Adipose tissue (tissue), 3 donors: ENCODE measurements at regions not wholly inside any gene's neighbourhood (a gene's known extent, or its start where the extent isn't known, plus 50 kb on each side); places are given as distances from the start of the nearest gene placed in this dataset.
"Not testable (repeated sequence)": the region's sequence is repeated elsewhere in the genome, so short reads cannot be mapped to it uniquely, and the experiment has no call there.

Source experiments
- H3K27ac ChIP-seq: one replicate; pipeline ENCODE4 v1.5.1; 2013; ENCODE audit warnings: low read depth, low read length
- WGBS, 3 donors: extraction: QIAGEN DNeasy Blood & Tissue Kit; methylation state at CpG; one replicate each; pipeline ENCODE4 v1.1.7; 2013; 5-methylcytosine and 5-hydroxymethylcytosine counted together
- donor health status: healthy with polysubstance abuse.
- donor health status: Bipolar disorder and iron deficiency.
- donor health status: healthy.

DNA sequence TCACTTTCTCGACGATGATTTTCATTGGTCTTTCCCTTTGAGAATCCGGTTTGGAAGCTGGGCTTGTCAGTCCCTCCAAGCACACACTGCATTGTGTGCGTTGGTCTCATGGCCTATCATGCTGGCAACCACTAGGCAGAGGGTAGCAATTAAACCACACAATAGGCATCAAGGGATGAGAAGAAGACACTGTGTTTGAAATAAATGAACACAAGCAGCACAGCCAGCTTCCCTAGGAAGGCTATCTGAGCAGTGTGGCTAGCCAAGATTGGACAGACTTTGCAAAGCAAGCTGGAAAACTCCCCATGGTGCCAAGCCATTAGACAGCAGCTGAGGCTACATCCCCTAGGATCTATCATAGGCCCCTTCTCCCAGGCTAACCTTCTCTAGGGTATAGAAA lies 288.7 kb downstream of the NUF2 start:
- no peak overlapping the region for H3K27ac ChIP-seq
- whole genome bisulfite sequencing, 3 donors, result 84 to 95% (median 90%) methylated on average over 4 of the region's 4 CpGs

GRCh38 chr1:163614361-163614760 lies 292.6 kb downstream of the NUF2 start:
- WGBS, 3 donors, result 41 to 51% (median 47%) methylated on average over 2 of the region's 2 CpGs
- H3K27ac ChIP-seq, result no peak overlapping the region

DNA sequence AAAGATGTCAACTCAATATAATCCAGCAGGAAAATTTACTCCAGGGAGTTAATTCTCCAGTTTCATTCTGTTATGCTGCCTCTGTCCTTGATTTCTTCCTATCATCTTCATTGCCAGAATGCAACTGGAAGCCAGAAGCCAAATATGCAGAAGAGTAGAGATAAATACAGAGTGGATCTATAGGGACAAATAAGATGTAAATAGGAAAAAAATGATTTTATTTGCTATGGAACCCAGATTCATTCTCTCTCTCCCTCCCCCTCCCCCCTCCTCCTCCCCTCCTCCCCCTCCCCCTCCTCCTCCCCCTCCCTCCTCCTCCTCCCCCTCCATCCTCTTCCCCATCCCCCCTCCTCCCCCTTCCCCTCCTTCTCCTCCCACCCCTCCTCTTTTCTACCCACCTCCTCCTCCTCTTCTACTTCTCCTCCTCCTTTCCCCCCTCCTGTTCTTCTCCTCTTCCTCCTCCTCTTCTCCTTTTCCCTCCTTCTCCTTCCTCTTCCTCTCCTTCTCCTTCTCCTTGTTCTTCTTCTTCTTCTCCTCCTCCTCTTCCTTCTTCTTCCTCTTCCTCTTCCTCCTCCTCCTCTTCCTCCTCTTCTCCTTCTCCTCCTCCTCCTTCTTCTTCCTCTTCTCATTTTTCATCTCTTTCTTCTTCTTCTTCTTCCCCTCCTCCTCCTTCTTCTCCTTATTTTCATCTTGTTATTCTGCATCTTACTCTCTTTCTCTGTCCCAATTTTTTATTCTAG lies 306.4 kb downstream of the NUF2 start:
- H3K27ac ChIP-seq, result no peak overlapping the region

GRCh38 chr1:163632269-163632668 lies 310.5 kb downstream of the NUF2 start:
- 87 to 91% (median 90%) methylated on average over 3 of the region's 3 CpGs for WGBS, 3 donors
- no peak overlapping the region for H3K27ac ChIP-seq

DNA sequence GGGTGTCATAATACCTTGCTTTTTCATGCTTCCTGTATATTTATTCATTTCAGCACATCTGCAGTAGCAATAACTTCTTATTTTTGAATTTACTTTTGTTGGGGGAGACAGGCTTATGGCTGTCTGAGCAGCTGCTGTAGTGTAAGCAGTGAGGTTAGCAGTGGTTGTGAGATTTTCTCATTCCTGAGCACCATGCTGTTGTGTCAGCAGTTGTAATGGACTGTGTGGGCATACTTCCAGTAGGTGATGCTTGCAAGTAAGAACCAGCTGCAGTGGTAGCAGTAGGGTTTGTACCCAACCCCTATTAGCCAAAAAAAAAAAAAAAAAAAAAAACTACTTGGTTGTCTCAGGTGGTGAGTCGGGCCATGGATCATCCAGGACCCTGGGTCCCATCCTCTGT lies 311.6 kb downstream of the NUF2 start:
- WGBS, 3 donors, result 93 to 100% (median 100%) methylated on average over 1 of the region's 1 CpG
- H3K27ac ChIP-seq, result no peak overlapping the region

DNA sequence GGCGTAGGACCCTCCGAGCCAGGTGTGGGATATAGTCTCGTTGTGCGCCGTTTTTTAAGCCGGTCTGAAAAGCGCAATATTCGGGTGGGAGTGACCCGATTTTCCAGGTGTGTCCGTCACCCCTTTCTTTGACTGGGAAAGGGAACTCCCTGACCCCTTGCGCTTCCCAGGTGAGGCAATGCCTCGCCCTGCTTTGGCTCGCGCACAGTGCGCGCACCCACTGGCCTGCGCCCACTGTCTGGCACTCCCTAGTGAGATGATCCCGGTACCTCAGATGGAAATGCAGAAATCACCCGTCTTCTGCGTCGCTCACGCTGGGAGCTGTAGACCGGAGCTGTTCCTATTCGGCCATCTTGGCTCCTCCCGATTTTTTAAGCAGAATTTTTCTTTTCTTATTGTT lies 323.9 kb downstream of the NUF2 start:
- not testable (repeated sequence) for H3K27ac ChIP-seq
- WGBS, 3 donors, result 93 to 96% (median 93%) methylated on average over 22 to 25 of the region's 25 CpGs

GRCh38 chr1:163650624-163651023 lies 328.9 kb downstream of the NUF2 start:
- 56 to 75% (median 68%) methylated on average over 4 of the region's 4 CpGs for WGBS, 3 donors
- no peak overlapping the region for H3K27ac ChIP-seq

DNA sequence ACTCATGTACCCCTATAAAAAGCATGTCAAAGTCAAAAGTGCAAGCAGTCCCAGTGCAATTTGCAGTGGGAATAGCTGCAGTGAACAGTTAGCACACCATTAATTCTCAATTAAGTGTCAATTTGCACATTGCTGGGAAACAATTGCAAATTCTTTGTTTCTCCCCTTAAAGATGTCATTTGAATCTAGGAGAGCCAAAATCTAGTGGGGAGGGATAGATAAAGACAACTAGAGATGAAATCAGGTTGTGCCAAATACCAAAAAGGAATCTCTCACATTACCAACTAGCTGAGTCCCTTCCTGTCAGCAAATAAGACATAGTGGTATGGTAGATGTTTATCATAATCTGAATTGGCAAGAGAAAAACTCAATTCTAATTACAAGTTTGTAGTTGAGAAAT lies 330.7 kb downstream of the NUF2 start:
- H3K27ac ChIP-seq, result no peak overlapping the region

DNA sequence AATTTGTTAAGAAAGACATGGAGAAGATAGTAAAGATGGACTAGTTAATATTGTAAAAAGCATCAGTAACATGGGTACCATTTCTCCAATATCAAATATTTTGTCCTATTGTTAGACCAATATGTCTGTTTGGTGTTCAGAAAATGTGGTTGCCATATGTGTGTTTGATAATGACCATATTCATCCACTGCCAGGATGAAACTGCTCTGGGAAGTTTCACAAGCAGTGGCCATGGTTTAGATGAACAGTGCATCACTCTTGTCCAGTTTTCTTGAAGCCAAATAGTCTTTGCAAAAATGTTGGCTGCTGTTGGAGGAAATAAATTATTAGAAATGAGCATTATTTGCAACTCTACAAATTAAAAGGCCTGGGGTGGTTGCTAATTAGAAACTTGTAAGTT lies 333.8 kb downstream of the NUF2 start:
- H3K27ac ChIP-seq, result no peak overlapping the region

DNA sequence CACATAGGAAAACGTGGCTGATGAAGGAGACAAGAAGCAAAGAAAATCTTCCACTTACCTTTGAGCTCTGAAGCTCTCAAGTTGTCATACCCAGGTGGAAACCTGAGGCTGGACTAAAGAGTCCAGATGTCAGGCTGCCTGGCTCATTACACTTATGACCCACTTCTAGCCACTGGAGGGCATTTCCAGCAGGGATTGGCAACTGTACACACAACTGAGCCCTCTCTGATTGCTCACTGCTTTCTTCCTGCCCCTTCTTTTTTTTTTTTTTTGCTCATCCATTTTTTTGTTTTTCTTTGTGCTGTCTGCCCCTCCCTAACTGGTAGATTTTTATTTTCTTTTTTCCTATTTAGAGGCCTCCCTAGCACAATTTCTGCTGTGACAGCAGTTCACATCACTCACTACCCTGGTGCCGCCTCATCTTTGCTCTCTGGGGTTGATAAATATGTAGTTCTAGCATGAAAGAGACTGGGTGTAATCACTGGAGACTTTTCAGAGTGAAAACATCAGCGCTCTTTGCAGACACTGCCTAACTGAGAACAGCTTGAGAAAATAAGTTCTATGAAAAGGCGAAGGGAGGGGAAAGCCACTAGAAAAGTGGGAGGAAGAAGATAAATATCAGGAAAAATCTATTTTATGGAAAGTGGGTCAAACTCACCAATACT lies 334.5 kb downstream of the NUF2 start:
- no peak overlapping the region for H3K27ac ChIP-seq

DNA sequence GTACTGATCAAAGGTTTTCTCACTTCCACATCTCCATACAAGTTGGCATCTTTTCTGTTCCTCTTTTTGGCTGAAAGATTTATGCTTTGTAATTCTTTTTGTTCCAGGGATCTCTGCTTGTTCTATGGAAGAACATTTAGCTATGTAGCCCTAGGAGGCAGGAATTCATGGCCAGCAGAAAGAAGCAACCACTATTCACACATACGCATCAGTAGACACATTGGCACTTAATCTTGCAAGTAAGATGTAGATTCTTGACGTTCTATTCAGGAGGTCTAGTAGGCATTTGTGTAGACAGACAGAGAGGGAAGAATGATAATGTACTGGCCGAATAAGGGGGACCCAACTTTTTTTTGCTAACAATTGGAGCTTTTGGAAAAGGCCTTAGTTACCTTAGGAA lies 336.0 kb downstream of the NUF2 start:
- 56 to 86% (median 75%) methylated on average over 3 of the region's 3 CpGs for WGBS, 3 donors
- no peak overlapping the region for H3K27ac ChIP-seq

More for the DNA sequence above, 334.5 kb downstream of the NUF2 start:
- WGBS, 3 donors, result 39 to 55% (median 52%) methylated on average over 4 of the region's 4 CpGs

GRCh38 chr1:163661391-163661790 lies 339.6 kb downstream of the NUF2 start:
- H3K27ac ChIP-seq, result no peak overlapping the region
- WGBS, 3 donors, result 75 to 88% (median 87%) methylated on average over 8 of the region's 8 CpGs

DNA sequence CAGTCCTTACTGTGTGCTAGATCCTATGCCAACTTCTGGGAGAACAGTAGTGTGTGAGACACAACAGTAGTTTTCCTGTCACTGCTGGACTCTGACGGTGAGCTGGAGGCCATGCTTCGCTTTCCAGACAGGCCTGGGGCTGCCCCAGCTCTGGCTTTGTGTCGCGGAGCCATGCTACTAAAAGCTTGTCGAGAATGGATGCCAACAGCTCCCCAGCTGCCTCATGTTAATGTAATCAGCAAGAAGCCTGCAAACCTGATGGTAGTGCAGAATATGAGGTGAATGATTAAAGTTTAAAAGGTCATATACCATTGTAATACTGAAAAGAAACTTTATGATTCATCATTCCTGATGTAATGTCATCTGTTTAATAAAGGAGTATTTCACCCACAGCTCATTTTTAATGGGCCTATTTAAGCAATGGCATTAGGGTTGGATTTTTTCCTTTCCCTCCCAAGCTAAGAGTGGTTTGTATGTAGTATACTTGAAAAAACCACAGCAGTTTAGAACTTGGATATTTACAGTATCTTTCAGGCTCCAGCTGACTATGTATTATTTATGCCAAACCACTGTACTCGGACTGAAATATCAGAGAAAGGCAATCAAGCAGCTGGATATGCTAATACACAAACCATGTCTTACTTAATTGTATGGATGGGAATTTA lies 343.0 kb downstream of the NUF2 start:
- 58 to 82% (median 67%) methylated on average over 6 of the region's 6 CpGs for WGBS, 3 donors
- H3K27ac ChIP-seq, result no peak overlapping the region

- WGBS, 3 donors, result 71 to 86% (median 77%) methylated on average over 2 of the region's 2 CpGs
- H3K27ac ChIP-seq, result no peak overlapping the region
Observed at GRCh38 chr1:163668472-163668871, 346.7 kb downstream of the NUF2 start.

DNA sequence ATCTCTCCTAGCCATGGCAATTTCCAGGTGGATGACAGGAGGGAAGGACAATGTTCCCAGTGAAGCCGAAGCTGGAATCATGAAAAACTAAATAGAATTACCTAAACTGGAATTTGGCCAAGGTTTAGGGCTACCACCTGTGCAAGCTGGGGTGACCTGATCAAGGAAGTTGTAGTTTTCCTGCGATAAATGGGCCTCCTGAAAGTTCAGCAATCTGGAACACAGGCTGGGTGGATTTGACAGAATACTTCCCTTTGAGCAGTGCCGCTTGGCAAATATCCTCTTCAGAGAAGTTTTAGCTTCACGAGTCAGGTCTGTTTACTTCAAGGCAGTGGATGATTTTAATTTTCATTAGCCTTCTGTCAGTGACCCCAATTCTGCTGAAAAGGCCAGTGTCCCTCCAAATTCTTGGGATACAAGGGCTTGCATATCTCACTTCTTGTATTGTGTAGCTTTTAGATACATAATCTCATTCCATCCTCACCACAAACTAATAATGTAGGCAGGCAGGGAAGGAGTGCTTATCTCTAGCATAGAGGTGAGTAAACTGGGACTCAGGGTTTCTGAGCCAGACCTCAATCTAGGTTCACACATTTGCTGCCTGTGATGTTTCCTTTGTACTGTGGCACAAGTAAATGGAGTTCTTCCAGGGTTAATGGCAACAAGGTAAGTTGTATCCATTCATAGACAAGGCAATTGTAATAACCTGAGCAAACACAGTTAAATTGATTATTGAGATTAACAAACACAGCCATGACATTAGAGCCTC lies 349.4 kb downstream of the NUF2 start:
- WGBS, 3 donors, result 33 to 55% (median 52%) methylated on average over 4 of the region's 4 CpGs

DNA sequence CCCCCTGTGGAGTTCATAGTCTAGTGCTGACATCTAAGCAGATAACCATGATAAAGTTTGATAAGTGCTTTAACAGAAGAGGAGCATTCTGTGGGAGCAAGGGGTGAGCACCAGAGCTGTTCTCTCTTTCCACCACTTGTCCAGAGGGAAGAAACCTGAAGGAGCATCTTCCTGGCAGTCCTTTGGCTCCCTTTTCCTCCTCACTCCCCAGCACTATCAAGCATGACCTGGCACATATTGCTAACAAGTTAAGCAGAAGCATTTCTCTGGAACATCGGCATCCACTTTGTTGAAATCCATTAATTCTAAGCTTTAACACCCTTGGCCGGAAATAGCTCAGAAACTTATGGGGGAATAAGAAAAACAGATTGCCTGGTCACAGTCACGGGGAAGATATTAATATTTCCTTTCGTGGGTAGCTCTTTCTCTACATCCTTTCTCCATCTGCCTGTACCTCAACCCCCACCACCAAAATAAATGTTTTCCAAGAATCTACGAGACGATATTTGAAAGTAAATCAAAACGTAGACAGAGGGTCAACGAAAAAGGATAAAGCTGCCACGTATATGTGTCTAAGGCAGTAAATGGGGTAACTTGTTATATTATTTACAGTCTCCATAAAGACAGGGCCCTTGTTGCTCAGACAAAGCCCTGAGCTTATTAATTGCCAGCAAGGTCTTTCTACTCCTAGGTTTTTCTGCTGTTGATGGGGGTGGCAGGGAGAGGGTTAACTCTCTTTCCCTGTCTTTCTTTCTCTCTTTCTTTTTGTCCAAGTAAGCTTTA lies 351.4 kb downstream of the NUF2 start:
- no peak overlapping the region for H3K27ac ChIP-seq
- WGBS, 3 donors, result 65 to 70% (median 70%) methylated on average over 9 of the region's 9 CpGs

More for the DNA sequence above, 349.4 kb downstream of the NUF2 start:
- no peak overlapping the region for H3K27ac ChIP-seq

- no peak overlapping the region for H3K27ac ChIP-seq
- WGBS, 3 donors, result 25 to 50% (median 48%) methylated on average over 8 of the region's 8 CpGs
Observed at GRCh38 chr1:163673759-163674151, 352.0 kb downstream of the NUF2 start.

DNA sequence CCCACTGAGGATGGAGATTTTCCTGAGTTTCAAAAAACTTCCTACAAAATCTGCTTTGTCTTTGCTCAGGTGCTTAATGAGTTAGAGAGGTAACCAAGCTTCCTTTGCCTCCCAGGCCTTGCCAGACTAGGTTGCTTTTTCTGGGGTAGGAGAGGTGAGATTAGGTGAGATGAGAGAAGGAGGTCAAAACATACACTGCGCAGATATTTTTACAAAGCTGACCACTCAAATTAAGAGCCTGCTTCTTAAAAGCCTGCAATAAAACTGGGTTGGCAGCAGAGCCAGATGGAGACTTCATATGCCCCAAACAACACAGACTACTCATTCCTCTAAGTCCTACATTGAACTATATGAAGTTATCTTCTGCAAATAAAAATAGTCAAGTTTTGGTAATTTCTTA lies 352.5 kb downstream of the NUF2 start:
- 76 to 87% (median 79%) methylated on average over 1 of the region's 1 CpG for WGBS, 3 donors
- H3K27ac ChIP-seq, result no peak overlapping the region
